GM10266 (cell line): ENCODE measurements at regions not wholly inside any gene's neighbourhood (a gene's known extent, or its start where the extent isn't known, plus 50 kb on each side); places are given as distances from the start of the nearest gene placed in this dataset.

Experiments
- DNase-seq: peaks from one replicate; pipeline ENCODE4 v3.0.0; 2012; ENCODE audit errors: extremely low spot score
- CTCF ChIP-seq: IDR thresholded peaks from 2 replicates; pipeline ENCODE4 v1.5.1; 2012; ENCODE audit warnings: mild to moderate bottlenecking, low read depth; ENCODE audit not compliant: control insufficient read depth, insufficient read depth; ENCODE audit errors: missing control alignments

GRCh38 chr16:49929626-49930025, 73.7 kb upstream of the ZNF423 start:
- TF ChIP-seq CTCF: no peak
- no peak for DNase-seq

GRCh38 chr16:49930841-49931240, 74.9 kb upstream of the ZNF423 start:
- DNase-seq: no peak
- no peak for TF ChIP-seq CTCF

- no peak for TF ChIP-seq CTCF
- DNase-seq: no peak
These were observed 75.4 kb upstream of the ZNF423 start for GRCh38 chr16:49931266-49931665.

- no peak for DNase-seq
- TF ChIP-seq CTCF: no peak
These were observed 76.0 kb upstream of the ZNF423 start for GRCh38 chr16:49931916-49932315.

GRCh38 chr16:49932434-49932833, 76.5 kb upstream of the ZNF423 start:
- no peak for TF ChIP-seq CTCF
- no peak for DNase-seq

GRCh38 chr16:49932946-49933345, 77.0 kb upstream of the ZNF423 start:
- TF ChIP-seq CTCF: no peak
- DNase-seq: no peak

GRCh38 chr16:49936791-49937190, 80.9 kb upstream of the ZNF423 start:
- no peak for TF ChIP-seq CTCF
- no peak for DNase-seq
